PC-9 (cell line): ENCODE measurements at regions not wholly inside any gene's neighbourhood (a gene's known extent, or its start where the extent isn't known, plus 50 kb on each side); places are given as distances from the start of the nearest gene placed in this dataset.

Source experiments
- EZH2 ChIP-seq: fragments of 200-600 bp; sonication (generic); IDR thresholded peaks from 2 replicates; pipeline ENCODE4 v1.8.0; 2017; ENCODE audit warnings: antibody characterized with exemption, low read depth
- TF ChIP-seq, protein P1 (sequence below): fragments of 200-600 bp; sonication (generic); conservative IDR thresholded peaks from 2 replicates; pipeline ENCODE4 v1.6.1; 2017; ENCODE audit warnings: mixed run types, antibody characterized with exemption, mild to moderate bottlenecking, moderate library complexity

GRCh38 chr4:182169572-182169971, 73.6 kb upstream of the TENM3 start:
- TF ChIP-seq, protein P1, sequence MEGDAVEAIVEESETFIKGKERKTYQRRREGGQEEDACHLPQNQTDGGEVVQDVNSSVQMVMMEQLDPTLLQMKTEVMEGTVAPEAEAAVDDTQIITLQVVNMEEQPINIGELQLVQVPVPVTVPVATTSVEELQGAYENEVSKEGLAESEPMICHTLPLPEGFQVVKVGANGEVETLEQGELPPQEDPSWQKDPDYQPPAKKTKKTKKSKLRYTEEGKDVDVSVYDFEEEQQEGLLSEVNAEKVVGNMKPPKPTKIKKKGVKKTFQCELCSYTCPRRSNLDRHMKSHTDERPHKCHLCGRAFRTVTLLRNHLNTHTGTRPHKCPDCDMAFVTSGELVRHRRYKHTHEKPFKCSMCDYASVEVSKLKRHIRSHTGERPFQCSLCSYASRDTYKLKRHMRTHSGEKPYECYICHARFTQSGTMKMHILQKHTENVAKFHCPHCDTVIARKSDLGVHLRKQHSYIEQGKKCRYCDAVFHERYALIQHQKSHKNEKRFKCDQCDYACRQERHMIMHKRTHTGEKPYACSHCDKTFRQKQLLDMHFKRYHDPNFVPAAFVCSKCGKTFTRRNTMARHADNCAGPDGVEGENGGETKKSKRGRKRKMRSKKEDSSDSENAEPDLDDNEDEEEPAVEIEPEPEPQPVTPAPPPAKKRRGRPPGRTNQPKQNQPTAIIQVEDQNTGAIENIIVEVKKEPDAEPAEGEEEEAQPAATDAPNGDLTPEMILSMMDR = no peak
- no peak for TF ChIP-seq EZH2
